ENCODE measurements at regions not wholly inside any gene's neighbourhood (a gene's known extent, or its start where the extent isn't known, plus 50 kb on each side); places are given as distances from the start of the nearest gene placed in this dataset.

DNA sequence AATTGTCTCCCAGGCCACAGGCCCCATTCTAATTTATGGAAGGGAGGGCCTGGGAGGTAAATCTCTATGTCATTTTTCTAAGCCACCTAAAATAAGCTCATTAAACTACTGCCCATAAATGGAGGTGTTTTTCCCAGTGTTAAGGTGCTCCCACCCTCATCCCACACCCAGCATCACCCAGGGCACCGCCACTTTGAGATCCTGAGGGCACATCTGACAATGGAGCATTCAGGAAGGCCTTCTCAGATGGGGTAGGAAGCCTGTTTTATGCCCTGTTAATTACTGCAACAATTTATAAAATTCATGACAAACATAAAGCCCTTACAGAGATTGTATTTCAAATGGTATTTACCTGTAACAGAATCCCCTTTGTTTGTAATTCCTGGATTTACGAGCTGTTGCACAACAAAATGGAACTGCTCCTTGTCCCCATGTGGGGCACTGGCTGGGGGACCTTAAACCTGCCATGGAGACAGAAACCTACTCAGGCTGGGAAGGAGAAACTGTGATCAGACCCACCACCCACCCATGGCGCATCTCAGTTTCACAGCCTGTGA, 319.5 kb upstream of the USP24 start (continued):
- TF ChIP-seq, protein P1, sequence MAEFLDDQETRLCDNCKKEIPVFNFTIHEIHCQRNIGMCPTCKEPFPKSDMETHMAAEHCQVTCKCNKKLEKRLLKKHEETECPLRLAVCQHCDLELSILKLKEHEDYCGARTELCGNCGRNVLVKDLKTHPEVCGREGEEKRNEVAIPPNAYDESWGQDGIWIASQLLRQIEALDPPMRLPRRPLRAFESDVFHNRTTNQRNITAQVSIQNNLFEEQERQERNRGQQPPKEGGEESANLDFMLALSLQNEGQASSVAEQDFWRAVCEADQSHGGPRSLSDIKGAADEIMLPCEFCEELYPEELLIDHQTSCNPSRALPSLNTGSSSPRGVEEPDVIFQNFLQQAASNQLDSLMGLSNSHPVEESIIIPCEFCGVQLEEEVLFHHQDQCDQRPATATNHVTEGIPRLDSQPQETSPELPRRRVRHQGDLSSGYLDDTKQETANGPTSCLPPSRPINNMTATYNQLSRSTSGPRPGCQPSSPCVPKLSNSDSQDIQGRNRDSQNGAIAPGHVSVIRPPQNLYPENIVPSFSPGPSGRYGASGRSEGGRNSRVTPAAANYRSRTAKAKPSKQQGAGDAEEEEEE (CRISPR knock-in tag; IDR thresholded peaks at IDR 0.05; ENCODE audit: borderline replicate concordance), result no peak
- TF ChIP-seq, protein P2, sequence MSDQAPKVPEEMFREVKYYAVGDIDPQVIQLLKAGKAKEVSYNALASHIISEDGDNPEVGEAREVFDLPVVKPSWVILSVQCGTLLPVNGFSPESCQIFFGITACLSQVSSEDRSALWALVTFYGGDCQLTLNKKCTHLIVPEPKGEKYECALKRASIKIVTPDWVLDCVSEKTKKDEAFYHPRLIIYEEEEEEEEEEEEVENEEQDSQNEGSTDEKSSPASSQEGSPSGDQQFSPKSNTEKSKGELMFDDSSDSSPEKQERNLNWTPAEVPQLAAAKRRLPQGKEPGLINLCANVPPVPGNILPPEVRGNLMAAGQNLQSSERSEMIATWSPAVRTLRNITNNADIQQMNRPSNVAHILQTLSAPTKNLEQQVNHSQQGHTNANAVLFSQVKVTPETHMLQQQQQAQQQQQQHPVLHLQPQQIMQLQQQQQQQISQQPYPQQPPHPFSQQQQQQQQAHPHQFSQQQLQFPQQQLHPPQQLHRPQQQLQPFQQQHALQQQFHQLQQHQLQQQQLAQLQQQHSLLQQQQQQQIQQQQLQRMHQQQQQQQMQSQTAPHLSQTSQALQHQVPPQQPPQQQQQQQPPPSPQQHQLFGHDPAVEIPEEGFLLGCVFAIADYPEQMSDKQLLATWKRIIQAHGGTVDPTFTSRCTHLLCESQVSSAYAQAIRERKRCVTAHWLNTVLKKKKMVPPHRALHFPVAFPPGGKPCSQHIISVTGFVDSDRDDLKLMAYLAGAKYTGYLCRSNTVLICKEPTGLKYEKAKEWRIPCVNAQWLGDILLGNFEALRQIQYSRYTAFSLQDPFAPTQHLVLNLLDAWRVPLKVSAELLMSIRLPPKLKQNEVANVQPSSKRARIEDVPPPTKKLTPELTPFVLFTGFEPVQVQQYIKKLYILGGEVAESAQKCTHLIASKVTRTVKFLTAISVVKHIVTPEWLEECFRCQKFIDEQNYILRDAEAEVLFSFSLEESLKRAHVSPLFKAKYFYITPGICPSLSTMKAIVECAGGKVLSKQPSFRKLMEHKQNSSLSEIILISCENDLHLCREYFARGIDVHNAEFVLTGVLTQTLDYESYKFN (CRISPR knock-in tag; conservative IDR thresholded peaks at IDR 0.05), result peak; percentile 61
- no peak for TF ChIP-seq DNMT1 (CRISPR knock-in tag; IDR thresholded peaks at IDR 0.05)
- no peak for TF ChIP-seq KLF13 (CRISPR knock-in tag; IDR thresholded peaks at IDR 0.05)
- TF ChIP-seq NRL (CRISPR knock-in tag; IDR thresholded peaks at IDR 0.05; ENCODE audit: borderline replicate concordance), result no peak
- TF ChIP-seq ZNF7 (CRISPR knock-in tag; IDR thresholded peaks at IDR 0.05), result no peak
- 0 out of 2 replicates have a peak, but pooled peaks have one; percentile 55 for TF ChIP-seq ZNF337 (CRISPR knock-in tag; IDR thresholded peaks at IDR 0.05; ENCODE audit: borderline replicate concordance, low read depth)
- no peak for TF ChIP-seq AHR (CRISPR knock-in tag; IDR thresholded peaks at IDR 0.05)
- TF ChIP-seq HMG20A (CRISPR knock-in tag; IDR thresholded peaks at IDR 0.05; ENCODE audit: borderline replicate concordance), result 0 out of 2 replicates have a peak, but pooled peaks have one; percentile 45
- no peak for TF ChIP-seq ZNF792 (CRISPR knock-in tag; IDR thresholded peaks at IDR 0.05)
- TF ChIP-seq NFE2L1 (CRISPR knock-in tag; IDR thresholded peaks at IDR 0.05; ENCODE audit: borderline replicate concordance), result no peak
- no peak for TF ChIP-seq MEF2D (CRISPR knock-in tag; IDR thresholded peaks at IDR 0.05)
- TF ChIP-seq, protein P3, sequence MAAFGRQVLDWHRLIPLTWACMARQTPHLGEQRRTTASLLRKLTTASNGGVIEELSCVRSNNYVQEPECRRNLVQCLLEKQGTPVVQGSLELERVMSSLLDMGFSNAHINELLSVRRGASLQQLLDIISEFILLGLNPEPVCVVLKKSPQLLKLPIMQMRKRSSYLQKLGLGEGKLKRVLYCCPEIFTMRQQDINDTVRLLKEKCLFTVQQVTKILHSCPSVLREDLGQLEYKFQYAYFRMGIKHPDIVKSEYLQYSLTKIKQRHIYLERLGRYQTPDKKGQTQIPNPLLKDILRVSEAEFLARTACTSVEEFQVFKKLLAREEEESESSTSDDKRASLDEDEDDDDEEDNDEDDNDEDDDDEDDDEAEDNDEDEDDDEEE (CRISPR knock-in tag; IDR thresholded peaks at IDR 0.05), result no peak
- TF ChIP-seq, protein P4, sequence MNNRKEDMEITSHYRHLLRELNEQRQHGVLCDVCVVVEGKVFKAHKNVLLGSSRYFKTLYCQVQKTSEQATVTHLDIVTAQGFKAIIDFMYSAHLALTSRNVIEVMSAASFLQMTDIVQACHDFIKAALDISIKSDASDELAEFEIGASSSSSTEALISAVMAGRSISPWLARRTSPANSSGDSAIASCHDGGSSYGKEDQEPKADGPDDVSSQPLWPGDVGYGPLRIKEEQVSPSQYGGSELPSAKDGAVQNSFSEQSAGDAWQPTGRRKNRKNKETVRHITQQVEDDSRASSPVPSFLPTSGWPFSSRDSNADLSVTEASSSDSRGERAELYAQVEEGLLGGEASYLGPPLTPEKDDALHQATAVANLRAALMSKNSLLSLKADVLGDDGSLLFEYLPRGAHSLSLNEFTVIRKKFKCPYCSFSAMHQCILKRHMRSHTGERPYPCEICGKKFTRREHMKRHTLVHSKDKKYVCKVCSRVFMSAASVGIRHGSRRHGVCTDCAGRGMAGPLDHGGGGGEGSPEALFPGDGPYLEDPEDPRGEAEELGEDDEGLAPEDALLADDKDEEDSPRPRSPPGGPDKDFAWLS (CRISPR knock-in tag; IDR thresholded peaks at IDR 0.05; ENCODE audit: borderline replicate concordance), result no peak
- TF ChIP-seq, protein P5, sequence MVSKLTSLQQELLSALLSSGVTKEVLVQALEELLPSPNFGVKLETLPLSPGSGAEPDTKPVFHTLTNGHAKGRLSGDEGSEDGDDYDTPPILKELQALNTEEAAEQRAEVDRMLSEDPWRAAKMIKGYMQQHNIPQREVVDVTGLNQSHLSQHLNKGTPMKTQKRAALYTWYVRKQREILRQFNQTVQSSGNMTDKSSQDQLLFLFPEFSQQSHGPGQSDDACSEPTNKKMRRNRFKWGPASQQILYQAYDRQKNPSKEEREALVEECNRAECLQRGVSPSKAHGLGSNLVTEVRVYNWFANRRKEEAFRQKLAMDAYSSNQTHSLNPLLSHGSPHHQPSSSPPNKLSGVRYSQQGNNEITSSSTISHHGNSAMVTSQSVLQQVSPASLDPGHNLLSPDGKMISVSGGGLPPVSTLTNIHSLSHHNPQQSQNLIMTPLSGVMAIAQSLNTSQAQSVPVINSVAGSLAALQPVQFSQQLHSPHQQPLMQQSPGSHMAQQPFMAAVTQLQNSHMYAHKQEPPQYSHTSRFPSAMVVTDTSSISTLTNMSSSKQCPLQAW (CRISPR knock-in tag; IDR thresholded peaks at IDR 0.05), result no peak
- TF ChIP-seq, protein P6, sequence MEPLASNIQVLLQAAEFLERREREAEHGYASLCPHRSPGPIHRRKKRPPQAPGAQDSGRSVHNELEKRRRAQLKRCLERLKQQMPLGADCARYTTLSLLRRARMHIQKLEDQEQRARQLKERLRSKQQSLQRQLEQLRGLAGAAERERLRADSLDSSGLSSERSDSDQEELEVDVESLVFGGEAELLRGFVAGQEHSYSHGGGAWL (CRISPR knock-in tag; IDR thresholded peaks at IDR 0.05), result no peak
- TF ChIP-seq ZNF761 (CRISPR knock-in tag; conservative IDR thresholded peaks at IDR 0.05), result no peak
- TF ChIP-seq ELF1 (CRISPR knock-in tag; IDR thresholded peaks at IDR 0.05), result no peak
- no peak for TF ChIP-seq YEATS4 (CRISPR knock-in tag; IDR thresholded peaks at IDR 0.05; ENCODE audit: borderline replicate concordance)
- TF ChIP-seq SNAI1 (CRISPR knock-in tag; IDR thresholded peaks at IDR 0.05; ENCODE audit: borderline replicate concordance), result no peak
- no peak for TF ChIP-seq TBX3 (IDR thresholded peaks at IDR 0.05; ENCODE audit: borderline replicate concordance)
